SKM-1 (cell line): ENCODE measurements at regions not wholly inside any gene's neighbourhood (a gene's known extent, or its start where the extent isn't known, plus 50 kb on each side); places are given as distances from the start of the nearest gene placed in this dataset.

Experiments used
- DNase-seq: peaks from one replicate; lab custom pipeline; 2025; ENCODE audit not compliant: unreplicated experiment; lab: John Stamatoyannopoulos, UW

DNA sequence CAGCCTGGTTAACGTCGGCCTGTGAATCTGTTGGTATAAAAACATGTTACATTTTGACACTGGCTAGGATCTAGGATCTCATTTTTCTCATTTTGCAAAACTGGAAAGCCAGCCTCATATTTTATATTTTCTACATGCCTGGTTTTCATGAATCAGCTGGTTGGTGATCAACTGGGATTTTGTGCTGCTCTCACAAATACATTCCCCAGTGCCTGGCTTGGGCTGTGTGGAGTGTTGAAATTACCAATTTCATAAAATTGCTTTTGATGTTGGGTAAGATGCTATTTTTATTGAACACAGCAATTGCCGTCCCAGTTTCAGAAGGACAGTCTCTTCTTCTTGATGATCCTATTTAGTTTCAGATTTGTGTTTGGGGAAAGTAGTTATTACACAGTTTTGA, 604.3 kb downstream of the TAFA4 start:
- no peak for DNase-seq

DNA sequence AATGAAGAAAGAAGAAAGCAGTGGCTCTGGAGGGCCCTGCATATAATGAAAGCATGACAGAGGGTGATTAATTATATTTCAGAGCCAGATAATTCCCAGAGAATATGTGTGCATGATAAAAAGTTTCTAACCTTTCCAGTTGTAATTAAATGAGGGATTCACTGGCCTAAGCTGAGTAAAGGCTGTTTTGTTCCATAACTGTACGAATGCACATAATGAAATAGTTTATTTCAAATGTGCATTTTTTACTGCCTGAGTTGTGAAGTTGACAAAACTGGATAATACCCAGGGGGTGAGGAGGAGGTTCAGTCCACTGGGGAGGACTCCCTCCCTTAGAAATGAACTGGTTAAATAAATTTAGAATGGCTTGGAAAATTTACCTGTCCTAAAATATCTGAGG, 616.4 kb downstream of the TAFA4 start:
- no peak for DNase-seq

DNA sequence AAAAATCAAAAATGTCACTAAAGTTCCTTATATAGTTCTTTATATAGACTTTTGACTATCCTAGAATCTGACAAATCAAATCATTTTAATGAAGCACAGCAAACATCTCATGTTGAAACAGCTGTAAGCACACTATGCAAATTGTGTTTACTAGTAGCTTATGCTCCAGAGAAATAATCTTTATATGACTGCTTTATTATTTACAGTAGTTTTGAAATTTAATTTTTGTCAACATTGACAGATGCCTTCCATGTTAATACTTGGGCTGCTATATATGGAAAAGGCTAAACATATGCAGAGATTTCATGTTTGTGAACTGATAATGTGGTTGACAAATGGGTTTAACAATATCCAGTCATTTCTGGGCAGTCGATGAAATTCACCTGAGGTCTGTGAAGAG, 616.8 kb downstream of the TAFA4 start:
- DNase-seq = no peak

DNA sequence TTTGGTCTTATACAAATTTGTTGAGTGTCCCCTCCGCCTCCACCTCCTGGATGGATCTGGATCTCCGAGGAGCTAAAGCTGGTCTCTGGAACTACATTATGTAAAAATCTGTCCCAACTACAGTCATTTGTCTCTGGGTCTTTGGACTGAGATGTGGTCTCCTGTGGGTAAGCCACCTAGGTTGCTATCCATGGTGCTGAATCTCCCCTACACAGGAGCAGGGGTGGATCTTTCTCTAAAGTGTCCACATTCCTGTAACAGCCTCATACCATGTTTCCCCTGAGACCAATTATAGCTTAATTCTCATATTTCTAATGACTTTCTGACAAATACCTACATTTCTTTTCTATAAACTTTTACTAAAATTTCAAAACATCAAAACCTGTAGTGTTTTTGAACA, 625.8 kb downstream of the TAFA4 start:
- DNase-seq = no peak

DNA sequence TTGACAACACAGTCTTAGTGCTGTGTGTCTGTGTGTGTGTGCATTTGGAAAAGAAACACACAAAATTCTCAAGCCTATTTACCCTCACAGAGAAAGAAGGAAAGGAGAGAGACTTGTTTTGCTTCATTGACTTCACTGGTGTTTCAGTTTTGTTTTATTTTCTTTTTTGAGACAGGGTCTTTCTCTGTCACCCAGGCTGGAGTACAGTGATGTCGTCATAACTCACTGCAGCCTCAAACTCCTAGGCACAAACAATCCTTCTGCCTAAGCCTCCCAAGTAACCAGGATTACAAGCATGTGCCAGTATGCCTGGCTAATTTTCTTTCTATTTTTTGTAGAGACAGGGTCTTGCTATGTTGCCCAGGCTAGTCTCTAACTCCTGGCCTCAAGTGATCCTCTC, 636.9 kb downstream of the TAFA4 start:
- DNase-seq = no peak

DNA sequence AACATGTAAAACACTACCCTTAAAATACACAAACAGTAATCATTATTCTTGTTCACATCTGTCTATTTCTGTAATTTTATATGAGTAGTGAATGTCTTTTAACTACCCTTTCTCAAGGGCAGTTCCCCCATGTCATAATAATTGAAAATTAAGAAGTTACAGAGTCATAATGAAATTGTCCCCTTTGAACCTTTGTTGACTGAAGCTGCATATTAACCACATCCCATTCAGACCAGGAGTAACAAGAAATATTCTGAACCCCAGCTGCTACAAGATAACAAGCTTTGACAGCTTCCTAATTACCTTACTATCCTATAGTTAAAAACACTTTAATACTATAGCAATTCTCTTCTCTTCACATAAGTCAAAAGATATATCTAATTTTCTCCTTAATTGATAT, 635.9 kb upstream of the SUCLG2 start:
- DNase-seq = no peak

DNA sequence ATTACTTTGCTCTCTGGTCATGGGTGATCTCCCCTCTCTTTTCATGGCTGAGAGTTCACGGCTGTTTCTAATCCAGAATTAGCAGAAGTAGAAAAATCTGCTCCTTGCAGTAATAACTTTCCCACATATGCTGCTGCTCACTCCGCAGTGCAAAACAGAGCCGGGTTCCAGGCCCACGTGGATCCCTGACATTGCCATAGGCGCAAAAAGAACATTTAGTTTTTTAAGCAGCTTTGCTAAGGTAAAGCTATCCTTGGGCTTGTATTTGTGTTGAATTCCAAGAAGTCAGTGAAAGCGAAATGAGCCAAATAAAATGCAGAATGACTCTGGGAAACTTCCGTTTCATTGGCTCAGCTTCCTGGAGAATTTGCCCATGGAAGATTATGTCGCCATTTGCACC, 633.7 kb upstream of the SUCLG2 start:
- DNase-seq = no peak

DNA sequence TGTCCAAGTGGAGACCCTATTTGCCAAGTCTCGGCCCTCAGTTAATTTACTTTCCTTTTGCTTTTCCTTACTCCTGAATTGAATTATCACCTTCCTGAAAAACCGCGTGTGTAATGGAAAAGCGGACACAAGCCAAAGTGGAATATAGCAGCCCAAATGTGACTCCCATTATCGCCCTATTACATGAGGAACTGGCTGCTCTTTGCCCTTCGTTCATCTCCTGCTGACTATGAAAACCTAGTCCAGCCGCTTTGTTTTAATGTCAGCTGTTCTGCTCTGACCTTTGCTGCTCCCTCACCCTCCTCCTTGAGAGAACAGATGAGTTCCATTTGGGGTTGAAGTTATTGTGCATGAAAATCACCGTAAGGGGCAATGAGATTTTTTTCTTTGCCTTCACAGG, 632.7 kb upstream of the SUCLG2 start:
- DNase-seq = no peak

DNA sequence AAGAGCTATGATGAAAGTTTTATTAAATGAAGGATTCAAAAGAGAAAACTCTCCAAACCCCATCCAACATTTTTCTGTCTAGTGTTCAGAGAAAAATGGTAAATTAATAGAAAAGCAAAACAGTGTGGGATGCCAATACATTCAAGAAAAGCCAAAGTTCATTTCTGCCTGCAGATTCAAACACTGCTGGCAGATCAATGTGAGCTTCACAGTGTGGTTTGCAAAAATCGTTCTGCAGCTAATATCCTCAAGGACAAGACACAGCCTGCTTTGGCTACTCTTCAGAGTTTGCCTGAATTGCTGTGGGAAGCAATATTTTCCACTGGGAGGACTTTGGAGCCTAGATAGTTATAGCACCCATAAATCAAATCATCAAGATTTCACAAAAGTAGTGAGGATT, 619.9 kb upstream of the SUCLG2 start:
- DNase-seq = no peak

DNA sequence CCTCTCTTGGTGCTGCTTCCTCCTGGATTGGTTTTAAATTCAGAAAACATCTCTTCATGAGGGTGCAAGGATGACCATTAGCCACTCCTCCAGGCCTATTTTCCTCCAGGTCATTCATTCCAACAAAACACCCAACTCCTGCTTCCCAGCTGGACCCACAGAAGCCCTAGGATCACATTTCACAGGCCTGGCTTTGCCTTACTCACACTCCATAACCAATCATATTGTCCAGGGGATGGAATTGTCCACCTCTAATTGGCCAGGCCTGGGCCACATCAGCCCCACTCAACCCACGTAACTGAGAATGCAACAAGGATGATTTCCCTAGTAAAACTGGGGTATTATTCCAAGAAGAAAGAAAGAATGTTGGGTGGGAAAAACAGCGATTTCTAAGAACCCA, 616.7 kb upstream of the SUCLG2 start:
- no peak for DNase-seq

DNA sequence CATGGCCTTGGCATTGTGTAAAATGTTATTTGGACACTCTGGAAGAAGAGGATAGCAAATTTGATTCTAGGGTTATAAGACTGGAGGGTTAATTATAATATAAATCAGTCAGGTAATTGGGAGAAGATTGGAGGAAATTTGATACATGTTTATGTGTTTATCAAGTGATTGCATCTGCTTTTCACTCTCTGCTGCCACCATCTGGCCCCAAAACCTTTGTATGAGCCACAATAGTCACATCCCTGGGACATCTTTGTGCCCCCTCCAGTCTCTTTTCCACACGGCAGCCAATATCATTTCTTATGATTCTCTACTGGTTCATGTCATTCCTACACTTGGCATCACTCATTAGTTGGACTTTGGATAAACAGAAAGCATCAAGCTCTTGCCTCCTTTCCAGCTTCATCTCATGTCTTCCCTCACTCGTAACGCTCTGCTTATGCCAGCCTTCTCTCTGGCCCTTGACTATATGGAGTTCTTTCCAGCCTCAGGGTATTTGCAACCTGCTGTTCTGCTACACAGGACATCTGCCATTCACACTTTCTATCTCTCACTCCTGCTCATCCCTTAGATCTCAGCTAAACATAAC, 602.3 kb upstream of the SUCLG2 start:
- DNase-seq = no peak

DNA sequence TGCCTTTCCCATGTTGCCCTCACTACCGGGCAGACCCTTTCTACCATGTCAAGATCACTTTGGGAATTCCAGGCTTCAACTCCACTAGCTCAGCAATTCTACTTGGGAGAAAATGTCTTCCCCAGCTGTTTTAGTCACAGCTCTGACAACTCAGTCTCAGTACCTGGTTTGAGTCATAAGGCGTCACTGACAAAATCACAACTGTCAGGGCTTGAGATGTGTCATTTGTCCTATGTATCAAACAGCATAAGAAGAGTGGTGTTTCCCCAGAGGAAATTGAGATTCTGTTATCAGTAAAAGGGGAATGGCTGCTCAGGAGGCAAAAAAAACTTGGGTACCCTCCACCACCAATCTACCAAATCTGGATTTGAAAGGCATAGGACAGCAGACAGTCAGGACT, 594.9 kb upstream of the SUCLG2 start:
- DNase-seq = no peak

DNA sequence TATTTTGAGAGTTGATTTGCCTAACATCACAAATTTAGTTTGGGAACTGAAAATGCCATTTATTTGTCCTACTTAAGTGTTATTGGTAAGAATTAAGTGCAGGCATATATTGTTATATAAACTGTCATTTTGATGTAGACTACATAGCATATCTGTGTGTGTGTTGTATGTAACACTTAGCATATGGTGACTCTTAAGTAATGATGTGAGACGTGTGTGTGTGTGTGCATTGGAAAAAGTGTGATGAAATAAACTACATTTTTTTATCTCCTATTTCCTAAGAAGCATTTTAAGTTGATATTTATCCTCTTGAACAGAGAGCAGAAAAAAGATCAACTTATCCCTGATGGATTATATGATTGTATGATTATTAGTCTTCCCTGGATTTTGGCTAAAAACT, 588.2 kb upstream of the SUCLG2 start:
- DNase-seq = no peak

DNA sequence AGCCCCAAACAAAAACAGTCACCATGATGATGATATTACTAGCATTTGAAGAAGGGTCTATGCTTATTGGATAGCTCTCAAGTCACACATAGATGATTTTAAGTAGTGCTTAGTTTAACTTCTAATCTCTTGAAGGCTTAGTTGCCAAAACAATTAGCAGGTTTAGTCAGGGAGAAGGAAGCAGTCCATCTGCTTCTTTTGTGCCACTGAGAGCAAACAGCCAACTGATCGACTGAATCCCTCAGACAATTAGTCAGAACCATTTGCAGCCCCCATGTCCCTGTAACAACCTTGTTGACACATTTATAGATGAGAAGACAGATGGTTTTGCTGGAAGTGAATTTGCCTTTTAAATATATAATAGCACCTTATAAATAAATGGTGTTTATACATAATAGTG, 585.1 kb upstream of the SUCLG2 start:
- no peak for DNase-seq

DNA sequence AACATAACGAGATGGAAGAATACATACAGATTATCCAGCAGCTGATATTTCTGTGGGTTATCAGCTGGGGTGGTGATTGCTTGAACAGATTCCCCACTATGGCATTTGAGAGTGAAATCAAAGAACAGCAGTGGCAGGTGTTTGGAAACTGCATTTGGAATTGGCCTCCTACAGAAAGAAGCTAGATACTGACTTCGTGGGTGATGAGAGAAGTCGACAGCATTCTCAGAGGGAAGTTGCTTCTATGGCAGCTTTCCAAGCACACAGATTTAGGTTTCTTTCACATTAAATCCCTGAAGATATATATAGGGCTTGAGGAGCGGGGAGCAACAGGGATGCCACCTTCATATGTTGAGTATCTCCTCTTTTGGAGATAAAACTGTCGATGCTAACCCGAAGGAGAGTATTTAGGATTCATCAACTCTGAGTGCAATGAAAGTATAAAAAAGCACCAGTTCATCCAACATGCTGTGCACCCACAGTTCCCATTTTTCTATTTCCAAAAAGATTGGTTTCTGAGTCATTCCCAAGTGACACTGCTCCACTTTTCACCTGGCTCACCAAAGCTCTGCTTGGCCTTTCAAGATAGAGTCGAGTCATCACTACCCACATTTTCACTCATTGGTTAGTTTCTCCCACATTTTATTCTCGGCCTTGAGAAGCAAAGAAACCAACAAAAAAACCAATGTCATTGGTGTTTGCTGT, 579.8 kb upstream of the SUCLG2 start:
- DNase-seq = no peak

DNA sequence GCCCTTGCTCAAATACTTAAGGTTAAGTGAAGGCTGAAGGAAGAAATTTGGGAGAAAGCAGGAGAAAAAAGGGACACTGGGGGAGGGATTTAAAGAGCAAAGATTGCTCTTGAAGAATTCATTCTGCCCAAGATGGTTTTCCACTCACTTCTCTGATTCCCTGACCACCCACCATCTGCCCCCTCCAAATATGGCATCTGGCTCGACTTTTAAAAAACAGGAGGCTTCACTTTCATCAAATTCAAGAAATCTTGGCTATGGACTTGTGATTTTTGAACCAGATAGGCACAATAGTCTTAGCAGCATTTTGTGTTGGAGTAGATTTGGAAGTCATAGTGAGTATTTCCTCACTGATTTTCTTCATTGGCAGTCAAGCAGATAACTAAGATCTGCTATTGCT, 574.4 kb upstream of the SUCLG2 start:
- no peak for DNase-seq

DNA sequence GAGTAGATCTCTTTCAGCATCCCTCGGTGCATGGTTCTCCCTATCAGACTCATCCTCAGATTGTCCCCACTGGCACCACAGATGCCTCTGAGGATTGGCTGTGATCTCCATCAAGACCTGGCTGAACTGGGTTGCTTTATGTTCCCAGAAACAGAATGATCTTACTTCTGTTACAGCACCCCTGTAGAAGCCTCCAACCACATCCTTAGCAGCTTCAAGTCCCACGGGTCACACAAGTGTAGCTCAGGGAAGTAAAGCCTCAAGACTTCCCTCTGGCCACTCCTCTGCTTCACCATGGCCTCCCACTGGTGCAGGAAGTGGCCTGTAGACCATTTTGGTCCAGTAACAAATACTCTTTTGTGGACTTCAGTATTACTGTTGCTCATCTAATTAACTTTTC, 566.4 kb upstream of the SUCLG2 start:
- no peak for DNase-seq

DNA sequence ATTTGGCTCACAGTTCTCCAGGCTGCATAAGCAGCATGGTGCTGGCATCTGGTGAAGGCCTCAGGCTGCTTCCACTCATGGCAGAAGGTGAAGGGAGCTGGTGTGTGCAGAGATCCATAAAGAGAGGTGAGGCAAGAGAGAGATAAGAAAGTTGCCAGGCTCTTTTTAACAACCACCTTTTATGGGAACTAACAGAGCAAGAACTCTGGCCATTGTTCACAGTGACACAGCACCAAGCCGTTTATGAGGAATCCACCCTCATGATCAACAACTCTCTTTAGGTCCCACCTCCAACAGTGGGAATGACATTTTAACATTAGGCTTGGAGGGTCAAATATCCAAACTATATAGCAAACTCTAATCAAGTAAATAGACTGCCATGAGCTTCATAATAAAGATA, 557.2 kb upstream of the SUCLG2 start:
- no peak for DNase-seq

DNA sequence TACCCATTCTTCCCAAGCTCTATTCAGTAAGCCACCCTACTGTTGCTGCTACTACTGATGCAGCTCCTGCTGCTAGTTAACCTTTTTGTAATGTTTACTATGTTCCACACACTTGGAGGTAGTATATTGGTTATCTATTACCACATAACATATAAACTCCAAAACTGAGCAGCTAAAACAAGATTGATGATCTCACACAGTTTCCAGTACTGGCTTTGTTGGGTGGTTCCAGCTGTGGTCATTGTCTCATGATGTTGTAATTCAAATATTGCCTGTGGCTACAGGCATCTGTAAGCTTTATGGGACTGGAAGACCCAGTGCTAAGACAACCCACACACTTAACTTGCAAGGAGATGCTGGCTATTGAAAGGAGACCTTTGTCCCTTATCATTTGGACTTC, 556.2 kb upstream of the SUCLG2 start:
- no peak for DNase-seq

DNA sequence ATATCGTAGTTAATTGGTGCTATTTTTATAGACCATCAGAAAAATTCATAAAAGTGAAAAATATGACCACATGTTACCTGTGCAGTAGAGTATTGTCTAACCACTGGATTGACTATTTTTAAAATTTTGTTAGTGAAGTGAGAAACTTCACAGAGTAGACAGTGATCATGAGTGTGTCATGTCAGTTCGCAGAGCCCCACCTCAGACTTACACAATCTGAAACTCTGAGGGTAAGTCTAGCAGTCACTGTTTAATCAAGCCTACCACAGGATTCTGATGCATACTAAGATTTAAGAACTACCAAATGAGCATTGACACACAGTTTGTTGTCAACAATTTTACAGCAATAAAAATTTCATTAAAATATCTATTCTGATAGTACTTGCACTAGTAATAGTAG, 552.9 kb upstream of the SUCLG2 start:
- DNase-seq = no peak

DNA sequence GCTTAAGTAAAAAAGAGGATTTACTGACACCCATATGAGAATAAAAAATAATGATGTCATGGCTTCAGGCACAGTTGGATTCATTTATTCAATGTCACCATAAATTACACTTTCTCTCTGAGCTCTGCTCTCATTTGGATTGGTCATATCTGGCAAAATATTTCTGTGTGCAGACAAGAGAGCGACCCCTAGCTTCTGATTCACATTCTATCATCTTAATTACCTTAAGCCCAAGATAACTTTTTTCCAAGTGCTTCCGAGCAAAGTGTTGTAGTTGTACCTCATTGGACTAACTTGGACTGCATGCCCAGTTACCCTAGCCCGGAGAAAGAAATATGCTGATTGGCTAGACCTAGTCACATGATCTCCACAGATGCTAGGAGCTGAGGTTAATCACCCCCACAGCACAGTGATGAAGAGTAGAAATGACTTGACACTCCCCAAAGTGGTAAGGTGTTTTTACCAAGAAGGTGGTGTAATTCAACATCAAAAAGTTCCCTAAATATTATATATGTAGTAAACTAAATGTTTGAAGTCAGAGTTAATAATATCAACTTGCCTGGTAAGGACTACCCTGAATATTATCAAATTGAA, 552.2 kb upstream of the SUCLG2 start:
- no peak for DNase-seq

DNA sequence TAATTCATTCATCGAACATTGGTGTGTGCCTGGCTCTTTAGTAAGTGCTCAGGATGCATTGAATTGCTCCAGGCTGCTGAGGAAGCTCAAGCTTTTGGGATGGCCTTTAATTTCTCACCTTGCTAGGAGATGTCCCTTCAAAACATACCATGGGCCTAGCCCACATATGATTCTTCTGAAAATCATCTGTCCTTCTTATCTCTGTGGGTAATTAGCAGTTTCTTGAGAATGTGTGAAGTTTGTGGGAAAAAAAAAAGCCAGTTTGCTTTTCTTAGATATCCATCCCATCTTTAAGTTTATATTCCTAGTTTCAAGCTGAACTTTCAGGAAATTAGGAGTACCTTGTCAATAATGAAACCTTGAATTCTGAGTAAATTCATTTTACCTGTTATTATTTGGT, 532.3 kb upstream of the SUCLG2 start:
- no peak for DNase-seq

DNA sequence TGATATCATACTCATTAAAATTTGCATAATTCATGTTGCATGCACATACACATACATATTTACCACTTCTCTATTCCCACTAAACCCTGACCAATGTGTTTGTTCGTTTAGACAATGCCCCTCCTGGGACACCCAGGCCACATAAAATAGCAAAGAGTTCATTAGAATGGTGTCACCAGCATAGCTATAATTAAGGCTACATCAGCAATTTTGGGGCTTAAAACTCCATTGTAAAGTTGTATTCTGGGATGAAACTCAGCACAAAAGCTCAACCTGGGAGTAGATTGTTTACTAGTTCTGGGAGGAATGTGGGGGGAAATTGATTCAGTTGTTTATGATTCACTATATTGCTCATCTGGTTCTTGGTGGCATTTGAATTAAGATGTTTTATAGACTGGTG, 522.2 kb upstream of the SUCLG2 start:
- DNase-seq = no peak
